Forelimb muscle (tissue), 1 donor: ENCODE measurements at regions not wholly inside any gene's neighbourhood (a gene's known extent, or its start where the extent isn't known, plus 50 kb on each side); places are given as distances from the start of the nearest gene placed in this dataset.
A peak's percentile ranks its signal among the peaks of the same experiment; 100 is the strongest.
"Not testable (repeated sequence)": the region's sequence is repeated elsewhere in the genome, so short reads cannot be mapped to it uniquely, and the experiment has no call there.

Experiments
- DNase-seq: peaks from one replicate; pipeline ENCODE4 v3.0.0-alpha.2; 2013; ENCODE audit warnings: low read depth

- no peak for DNase-seq
Observed at GRCh38 chr2:42974169-42974720, 181.9 kb upstream of the HAAO start.

DNA sequence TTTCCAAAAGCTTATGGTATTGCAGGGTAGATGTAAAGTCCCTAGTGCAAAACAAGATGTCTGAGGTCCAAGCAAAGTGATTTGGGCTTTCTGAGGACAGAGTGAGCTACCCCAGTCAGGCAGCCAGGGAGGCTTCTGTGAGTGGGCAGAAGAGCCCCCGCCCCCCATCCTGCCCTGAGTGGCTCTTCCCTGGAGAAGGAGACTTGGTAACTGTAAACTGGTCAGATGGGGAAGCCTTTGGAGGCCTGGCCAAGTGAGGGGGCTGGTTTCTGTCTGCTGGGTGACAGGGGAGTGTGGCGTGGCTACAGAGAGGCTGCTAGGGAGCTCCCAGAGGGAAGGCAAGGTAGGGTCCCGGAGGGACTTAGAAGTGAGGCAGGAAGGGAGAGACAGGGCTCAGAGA, 181.3 kb upstream of the HAAO start:
- DNase-seq = no peak

- DNase-seq = not testable (repeated sequence)
Observed at GRCh38 chr2:42972933-42973516, 180.6 kb upstream of the HAAO start.

GRCh38 chr2:42971947-42972736, 179.8 kb upstream of the HAAO start:
- no peak for DNase-seq

DNA sequence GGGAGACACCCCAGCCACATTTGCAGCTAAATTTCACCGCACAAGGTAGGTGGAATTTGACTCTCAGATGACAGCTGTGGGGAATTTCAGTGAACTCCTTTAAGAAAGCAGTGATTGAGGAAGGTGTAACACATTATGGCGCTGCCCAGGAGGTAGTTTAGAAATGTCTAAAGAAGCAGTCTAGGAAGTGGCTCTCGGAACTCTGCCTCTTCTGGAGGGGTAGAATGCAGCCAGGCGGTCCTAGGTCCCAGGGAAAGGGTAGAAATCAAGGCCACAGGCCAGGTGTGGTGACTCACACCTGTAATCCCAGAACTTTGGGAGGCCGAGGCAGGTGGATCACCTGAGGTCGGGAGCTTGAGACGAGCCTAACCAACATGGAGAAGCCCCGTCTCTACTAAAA, 179.0 kb upstream of the HAAO start:
- DNase-seq = no peak

- no peak for DNase-seq
Observed at GRCh38 chr2:42970151-42970550, 177.8 kb upstream of the HAAO start.

GRCh38 chr2:42969231-42970150, 177.1 kb upstream of the HAAO start:
- no peak for DNase-seq

DNA sequence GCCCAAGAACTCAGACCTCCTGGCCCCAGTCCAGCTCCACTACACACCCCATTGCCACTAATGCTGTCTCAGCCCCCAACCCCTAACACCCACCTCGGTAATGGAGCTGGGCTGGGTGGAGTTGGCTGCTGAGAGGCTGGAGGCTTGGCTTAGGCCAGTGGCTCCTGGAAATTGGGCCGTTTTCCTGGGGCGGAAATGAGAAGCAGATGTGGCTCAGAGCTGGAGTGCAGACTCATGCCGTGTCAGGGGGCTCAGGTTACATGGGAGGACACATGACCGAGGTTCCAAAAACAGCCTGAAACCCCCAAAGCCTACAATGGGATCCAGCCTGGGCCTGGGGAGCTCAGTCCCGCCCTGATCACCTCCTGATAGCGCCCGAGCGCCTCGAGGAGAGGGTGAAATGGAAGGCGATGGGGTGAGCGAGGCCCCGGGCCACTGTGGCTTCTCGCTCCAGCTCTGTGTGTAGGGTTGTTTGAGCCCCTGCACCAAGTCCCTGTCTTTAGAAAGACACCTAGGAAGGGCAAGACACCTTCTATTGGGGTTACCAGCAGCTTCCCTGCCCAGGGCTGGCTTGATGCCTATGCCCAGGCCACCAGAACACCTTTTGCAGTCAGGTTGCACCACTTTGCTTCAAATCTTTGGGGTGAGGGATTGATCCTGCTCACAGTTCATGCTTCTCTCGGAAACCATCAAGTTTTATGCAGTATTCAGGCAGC, 175.7 kb upstream of the HAAO start:
- peak; percentile 94 for DNase-seq

DNA sequence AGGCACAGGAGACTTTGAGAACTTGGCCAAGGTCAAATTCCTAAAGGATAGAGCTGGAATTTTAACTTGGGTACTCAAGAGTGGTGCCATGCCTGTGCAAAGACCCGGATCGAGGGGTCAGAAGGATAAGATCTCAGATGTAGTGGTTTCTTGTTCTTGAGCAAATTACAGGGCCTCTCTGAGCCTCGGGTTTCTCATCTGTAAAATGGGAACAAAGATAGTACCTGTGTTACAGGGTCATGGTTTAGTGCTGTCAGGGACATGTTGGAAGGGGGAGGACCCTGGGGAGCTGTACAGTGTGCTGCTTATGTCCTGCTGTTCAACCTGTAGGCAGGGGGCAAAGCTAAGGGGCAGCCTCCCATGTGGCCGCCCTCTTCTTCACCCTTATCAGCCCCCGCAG, 173.5 kb upstream of the HAAO start:
- DNase-seq = no peak

- no peak for DNase-seq
Observed at GRCh38 chr2:42965196-42965595, 172.8 kb upstream of the HAAO start.

DNA sequence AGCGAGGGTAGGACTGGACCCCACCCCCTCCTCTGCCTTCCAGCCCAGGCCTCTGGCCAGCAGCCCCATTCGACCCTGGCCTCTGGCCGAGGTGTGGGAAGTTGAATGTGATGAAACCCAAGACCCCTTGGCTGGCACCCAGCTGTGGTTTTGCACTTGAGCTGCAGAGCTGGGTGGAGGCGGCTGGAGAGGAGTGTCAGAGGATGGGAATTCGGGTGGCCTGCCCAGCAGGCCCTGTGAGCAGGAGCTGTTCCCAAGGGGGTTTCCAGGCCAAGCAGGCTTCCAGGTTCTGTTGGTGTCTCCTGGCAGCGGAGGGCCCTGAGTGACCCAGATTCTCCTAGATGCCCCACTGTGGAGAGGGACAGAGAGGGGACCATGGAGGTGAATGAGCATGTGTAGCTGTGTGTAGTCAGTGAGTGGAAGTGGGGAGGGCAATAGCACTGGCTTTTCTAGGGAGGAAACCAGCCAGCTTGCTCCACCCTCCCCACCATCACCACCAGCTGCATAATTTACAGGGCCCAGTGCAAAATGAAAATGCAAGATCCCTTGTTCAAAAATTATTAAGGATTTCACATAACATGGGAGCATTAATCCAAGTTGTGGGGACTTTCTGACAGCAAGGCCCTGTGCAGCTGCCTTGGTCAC, 172.2 kb upstream of the HAAO start:
- no peak for DNase-seq

- no peak for DNase-seq
Observed at GRCh38 chr2:42963452-42964068, 171.2 kb upstream of the HAAO start.

GRCh38 chr2:42962508-42962953, 170.1 kb upstream of the HAAO start:
- no peak for DNase-seq

- no peak for DNase-seq
Observed at GRCh38 chr2:42961961-42962360, 169.6 kb upstream of the HAAO start.

- DNase-seq = no peak
Observed at GRCh38 chr2:42961385-42961811, 169.0 kb upstream of the HAAO start.

DNA sequence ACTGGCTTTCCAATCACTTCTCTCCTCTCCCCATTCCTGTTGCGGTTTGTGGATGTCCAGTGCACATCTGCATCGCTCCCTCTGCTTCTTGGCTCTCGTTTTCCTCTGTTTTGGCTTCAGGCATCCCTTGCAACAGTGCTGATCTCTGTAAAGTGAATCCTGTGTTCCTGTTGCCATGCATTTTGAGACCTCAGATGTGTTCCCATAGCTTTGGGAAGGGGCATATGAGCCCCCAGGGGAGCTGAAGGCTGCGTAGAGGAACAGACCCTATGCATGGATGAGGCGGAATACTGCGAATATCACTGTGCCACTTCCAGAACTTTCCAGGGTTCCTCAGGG, 168.4 kb upstream of the HAAO start:
- DNase-seq = no peak

- DNase-seq = no peak
Observed at GRCh38 chr2:42960002-42960841, 167.8 kb upstream of the HAAO start.

DNA sequence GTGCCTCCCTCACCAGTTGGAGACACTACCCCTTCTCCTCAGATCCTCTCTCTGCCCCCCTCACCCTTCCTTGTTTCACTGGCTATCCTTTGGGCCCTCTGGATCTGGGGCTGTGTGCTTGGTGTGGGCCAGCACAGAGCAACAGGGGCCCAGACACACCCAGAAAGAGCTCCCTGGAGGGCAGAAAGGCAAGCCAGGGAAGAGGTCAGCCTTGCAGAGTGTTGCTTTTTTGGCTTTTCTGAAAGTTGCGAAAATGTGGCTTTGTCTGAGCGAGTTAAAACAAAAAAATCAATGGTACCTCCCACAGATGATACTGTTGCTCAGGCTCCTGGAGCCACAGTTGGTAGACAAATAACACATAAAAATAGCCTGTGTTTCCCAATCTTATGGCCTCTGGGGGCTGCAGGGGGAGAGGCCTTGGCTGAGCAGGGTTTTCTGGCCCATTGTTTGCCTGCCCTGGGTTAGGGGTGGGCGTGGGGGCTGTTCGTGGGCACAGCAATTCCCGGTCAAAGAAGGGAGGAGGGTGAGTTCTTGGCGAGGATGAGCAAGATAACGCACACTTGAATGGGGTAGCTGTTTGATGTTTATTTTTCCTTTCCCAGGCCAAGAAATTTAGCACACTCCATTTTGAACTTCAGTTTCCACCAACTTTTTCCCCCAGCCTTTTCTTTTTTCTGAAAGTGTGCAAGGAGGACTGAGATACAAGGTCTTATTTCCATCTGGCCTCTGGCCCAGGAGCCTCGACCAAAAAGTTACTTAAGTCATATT, 167.0 kb upstream of the HAAO start:
- DNase-seq = peak; percentile 96

DNA sequence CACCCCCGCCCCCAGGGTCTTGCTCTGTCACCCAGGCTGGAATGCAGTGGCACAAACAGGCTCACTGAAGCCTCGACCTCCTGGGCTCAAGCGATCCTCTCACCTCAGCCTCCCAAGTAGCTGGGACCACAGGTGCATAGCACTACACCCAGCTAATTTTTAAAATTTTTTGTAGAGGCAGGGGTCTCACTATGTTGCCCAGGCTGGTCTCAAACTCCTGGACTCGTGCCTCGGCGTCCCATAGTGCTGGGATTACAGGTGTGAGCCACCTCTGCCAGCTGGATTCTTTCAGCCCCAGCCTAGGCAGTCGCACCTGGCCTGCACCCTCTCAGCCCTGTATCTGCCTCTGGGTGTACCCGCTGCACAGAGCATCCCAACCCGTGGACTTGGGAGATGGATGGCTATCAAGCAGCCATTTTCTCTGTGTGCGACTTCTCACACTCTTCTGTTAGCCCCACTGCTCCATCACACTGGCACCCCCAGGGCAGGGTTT, 166.4 kb upstream of the HAAO start:
- DNase-seq = no peak
